Stimulated activated CD4-positive, alpha-beta T cell treated with anti-CD3 and anti-CD28 coated beads, TNF-alpha, amount 100 ng/mL, for 4 hours (primary cell): ENCODE measurements at regions not wholly inside any gene's neighbourhood (a gene's known extent, or its start where the extent isn't known, plus 50 kb on each side); places are given as distances from the start of the nearest gene placed in this dataset.
"Not testable (repeated sequence)": the region's sequence is repeated elsewhere in the genome, so short reads cannot be mapped to it uniquely, and the experiment has no call there.

Source experiments
- DNase-seq, 3 experiments: peaks; one replicate each; pipeline ENCODE4 v3.0.0-alpha.2; 2020; ENCODE audit warnings: low read depth in 3 of 3

GRCh38 chr14:22105006-22105623 is 431.5 kb upstream of the OR4E1 start:
- no peak for DNase-seq

GRCh38 chr14:22100764-22101120 is 427.1 kb upstream of the OR4E1 start:
- not testable (repeated sequence) for DNase-seq

- peak in 2 of 3 experiments; percentile 1 to 26 for DNase-seq
Measured at GRCh38 chr14:22099942-22100763, 426.5 kb upstream of the OR4E1 start.

- DNase-seq: no peak
Measured at GRCh38 chr14:22098435-22098834, 424.8 kb upstream of the OR4E1 start.

- no peak for DNase-seq
Measured at GRCh38 chr14:22097586-22098292, 424.1 kb upstream of the OR4E1 start.

GRCh38 chr14:22097072-22097471 is 423.5 kb upstream of the OR4E1 start:
- no peak for DNase-seq

- DNase-seq: no peak
Measured at GRCh38 chr14:22096514-22096895, 422.9 kb upstream of the OR4E1 start.

- DNase-seq: no peak
Measured at GRCh38 chr14:22095860-22096513, 422.4 kb upstream of the OR4E1 start.

- DNase-seq: no peak
Measured at GRCh38 chr14:22089940-22090339, 416.3 kb upstream of the OR4E1 start.

GRCh38 chr14:22088614-22089342 is 415.2 kb upstream of the OR4E1 start:
- no peak for DNase-seq

GRCh38 chr14:22086131-22086530 is 412.5 kb upstream of the OR4E1 start:
- DNase-seq: no peak

- DNase-seq: no peak
Measured at GRCh38 chr14:22084393-22085281, 411.0 kb upstream of the OR4E1 start.

- DNase-seq: no peak
Measured at GRCh38 chr14:22081337-22081736, 407.7 kb upstream of the OR4E1 start.

GRCh38 chr14:22079766-22080165 is 406.1 kb upstream of the OR4E1 start:
- no peak for DNase-seq

- DNase-seq: no peak
Measured at GRCh38 chr14:22073801-22074200, 400.2 kb upstream of the OR4E1 start.

GRCh38 chr14:22071006-22071405 is 397.4 kb upstream of the OR4E1 start:
- DNase-seq: no peak

- peak in 1 of 3 experiments; percentile 29 for DNase-seq
Measured at GRCh38 chr14:22070119-22070982, 396.7 kb upstream of the OR4E1 start.

GRCh38 chr14:22065347-22065746 is 391.7 kb upstream of the OR4E1 start:
- DNase-seq: no peak

GRCh38 chr14:22059201-22059600 is 385.6 kb upstream of the OR4E1 start:
- no peak for DNase-seq

- no peak for DNase-seq
Measured at GRCh38 chr14:22052795-22053194, 379.2 kb upstream of the OR4E1 start.
